Pancreas (tissue), 10 donors: ENCODE measurements at regions not wholly inside any gene's neighbourhood (a gene's known extent, or its start where the extent isn't known, plus 50 kb on each side); places are given as distances from the start of the nearest gene placed in this dataset.

ENCODE experiments used
- ATAC-seq, 4 donors: fragments of 200-7000 bp; cut with Tn5 transposase; one replicate each; pipeline versions ENCODE4 v1.8.0 to v1.9.1; 2020; ENCODE audit warnings: mild to moderate bottlenecking in 4 of 4, moderate library complexity in 4 of 4
- DNase-seq, 6 donors: peaks; one replicate each; pipeline ENCODE4 v3.0.0-alpha.2; 2020
- FAIRE-seq: peaks from 2 replicates; lab custom pipeline; 2012; peaks lifted over from hg19 to GRCh38; lab: Jason Lieb, UNC
- H3K27ac ChIP-seq, 4 donors: fragments of 200-600 bp; sonication (generic); 1 replicate in 3 of 4; 2 replicates in 1 of 4; pipeline versions ENCODE4 v1.5.0 to v1.8.0; 2020
- H3K27me3 ChIP-seq, 4 donors: fragments of 200-600 bp; one replicate each; pipeline ENCODE4 v1.8.0; 2021
- H3K36me3 ChIP-seq, 3 donors: fragments of 200-600 bp; sonication (generic) in 1 of 3; one replicate each; pipeline versions ENCODE4 v1.5.0 to v1.8.0; 2020 to 2021
- H3K4me1 ChIP-seq, 3 donors: fragments of 200-600 bp; one replicate each; pipeline ENCODE4 v1.8.0; 2021
- H3K4me3 ChIP-seq, 4 donors: fragments of 200-600 bp; sonication (generic) in 2 of 4; one replicate each; pipeline versions ENCODE4 v1.5.0 to v1.8.0; 2020 to 2021
- H3K9me3 ChIP-seq, 4 donors: fragments of 200-600 bp; one replicate each; pipeline ENCODE4 v1.8.0; 2021
- CTCF ChIP-seq, 4 donors: fragments of 200-600 bp; sonication (generic) in 3 of 4; IDR thresholded peaks; one replicate each; pipeline versions ENCODE4 v1.5.0 to v1.8.0; 2021; ENCODE audit warnings: antibody characterized with exemption in 4 of 4
- WGBS, 2 donors: extraction: QIAGEN DNeasy Blood & Tissue Kit; methylation state at CpG; one replicate each; pipeline ENCODE4 v1.1.7; 2013; 5-methylcytosine and 5-hydroxymethylcytosine counted together
- intact Hi-C, 3 donors: fragments of 100-400 bp; cut with DNase I; formaldehyde crosslinking; loops; one replicate each; pipeline versions ENCODE4 v1.11.1 to v1.14.2; 2022
- donor health status: healthy with polysubstance abuse.
- donor health status: DM: no; HTN: no; CAD: no; lungs with moderate emphysema.
- donor health status: DM: no; HTN: no; CAD: no.
- donor health status: control.
- donor health status: control.
- donor health status: Bipolar disorder and iron deficiency.
- donor health status: DM: yes; HTN: yes; CAD: no.
- donor health status: DM: no; HTN: no; CAD: no.
- donor health status: DM: no; HTN: no; CAD: no.
- donor health status: DM: yes; HTN: yes; CAD: no.

- ATAC-seq (no peak), FAIRE-seq (no peak), DNase-seq (no peak)
- Histone ChIP-seq H3K36me3 (no peaks in the 10 kb centered on the region), H3K9me3 (no peaks in the 10 kb centered on the region), H3K4me3 (no peak overlapping the region), H3K27ac (no peak overlapping the region), H3K4me1 (no peaks in the 10 kb centered on the region), H3K27me3 (no peaks in the 10 kb centered on the region)
- 82 to 93% methylated on average over 5 of the region's 5 CpGs for WGBS, 2 donors
- intact Hi-C loops = no loop called here
- TF ChIP-seq CTCF (IDR thresholded peaks at IDR 0.05) = no peak
Observed at GRCh38 chr2:58926112-58926511, 685.0 kb upstream of the FANCL start.

GRCh38 chr2:58925676-58926081 lies 684.6 kb upstream of the FANCL start:
- ATAC-seq (no peak), DNase-seq (no peak), FAIRE-seq (no peak)
- H3K9me3 ChIP-seq = no peaks in the 10 kb centered on the region
- no peak overlapping the region for H3K4me3 ChIP-seq
- no peak for TF ChIP-seq CTCF (IDR thresholded peaks at IDR 0.05)
- no peaks in the 10 kb centered on the region for H3K4me1 ChIP-seq
- no peaks in the 10 kb centered on the region for H3K27me3 ChIP-seq
- no peaks in the 10 kb centered on the region for H3K36me3 ChIP-seq
- 59 to 65% methylated on average over 4 of the region's 4 CpGs for WGBS, 2 donors
- intact Hi-C loops = no loop called here
- H3K27ac ChIP-seq = no peak overlapping the region

- whole genome bisulfite sequencing, 2 donors = 85 to 93% methylated on average over 1 of the region's 1 CpG
- Histone ChIP-seq H3K4me3 (no peak overlapping the region), H3K27ac (no peak overlapping the region), H3K27me3 (no peaks in the 10 kb centered on the region), H3K4me1 (no peaks in the 10 kb centered on the region), H3K36me3 (no peaks in the 10 kb centered on the region), H3K9me3 (no peaks in the 10 kb centered on the region)
- no peak for FAIRE-seq
- no peak for TF ChIP-seq CTCF (IDR thresholded peaks at IDR 0.05)
- ATAC-seq = no peak
- intact Hi-C loops = no loop called here
- DNase-seq = no peak
Observed at GRCh38 chr2:58923869-58924268, 682.7 kb upstream of the FANCL start.

- ATAC-seq (no peak), DNase-seq (no peak), FAIRE-seq (no peak)
- Histone ChIP-seq H3K36me3 (no peaks in the 10 kb centered on the region), H3K4me3 (no peak overlapping the region), H3K9me3 (no peaks in the 10 kb centered on the region), H3K27ac (no peak overlapping the region), H3K27me3 (no peaks in the 10 kb centered on the region), H3K4me1 (no peaks in the 10 kb centered on the region)
- no peak for TF ChIP-seq CTCF (IDR thresholded peaks at IDR 0.05)
- WGBS, 2 donors = 82 to 90% methylated on average over 1 of the region's 1 CpG
- intact Hi-C loops = no loop called here
Observed at GRCh38 chr2:58922245-58922644, 681.1 kb upstream of the FANCL start.

GRCh38 chr2:58921676-58922075 lies 680.6 kb upstream of the FANCL start:
- no peaks in the 10 kb centered on the region for H3K9me3 ChIP-seq
- no peaks in the 10 kb centered on the region for H3K36me3 ChIP-seq
- WGBS, 2 donors = 50 to 71% methylated on average over 2 of the region's 2 CpGs
- H3K27me3 ChIP-seq = no peaks in the 10 kb centered on the region
- H3K4me3 ChIP-seq = no peak overlapping the region
- FAIRE-seq (no peak), DNase-seq (no peak), ATAC-seq (no peak)
- no peak for TF ChIP-seq CTCF (IDR thresholded peaks at IDR 0.05)
- no peaks in the 10 kb centered on the region for H3K4me1 ChIP-seq
- intact Hi-C loops = no loop called here
- no peak overlapping the region for H3K27ac ChIP-seq
